Lower leg skin (tissue), 4 donors: ENCODE measurements at regions not wholly inside any gene's neighbourhood (a gene's known extent, or its start where the extent isn't known, plus 50 kb on each side); places are given as distances from the start of the nearest gene placed in this dataset.

ENCODE experiments used
- DNase-seq, 2 donors: peaks; one replicate each; pipeline ENCODE4 v3.0.0-alpha.2; 2019; ENCODE audit warnings: low spot score in 2 of 2
- H3K4me3 ChIP-seq: fragments of 200-600 bp; sonication (generic); 2 replicates; pipeline ENCODE4 v1.5.1; 2017; ENCODE audit warnings: mild to moderate bottlenecking, low read depth; ENCODE audit not compliant: poor library complexity, severe bottlenecking
- POLR2A ChIP-seq, 2 donors: fragments of 450-650 bp; IDR thresholded peaks; one replicate each; pipeline ENCODE4 v1.6.1; 2016 to 2017; ENCODE audit warnings: antibody characterized with exemption in 2 of 2, mild to moderate bottlenecking in 1 of 2, moderate library complexity in 1 of 2
- WGBS, 2 donors: methylation state at CpG; one replicate each; pipeline ENCODE4 v1.1.5; 2018; 5-methylcytosine and 5-hydroxymethylcytosine counted together
- intact Hi-C: fragments of 100-400 bp; cut with DNase I; formaldehyde crosslinking; loops from one replicate; pipeline ENCODE4 v1.15.0; 2023; ENCODE audit warnings: low total_unique reads
- TF ChIP-seq, protein P1 (sequence below), 3 donors: fragments of 450-650 bp; IDR thresholded peaks; one replicate each; pipeline ENCODE4 v1.5.1; 2016; ENCODE audit warnings: antibody characterized with exemption in 3 of 3, mild to moderate bottlenecking in 3 of 3, moderate library complexity in 2 of 3

DNA sequence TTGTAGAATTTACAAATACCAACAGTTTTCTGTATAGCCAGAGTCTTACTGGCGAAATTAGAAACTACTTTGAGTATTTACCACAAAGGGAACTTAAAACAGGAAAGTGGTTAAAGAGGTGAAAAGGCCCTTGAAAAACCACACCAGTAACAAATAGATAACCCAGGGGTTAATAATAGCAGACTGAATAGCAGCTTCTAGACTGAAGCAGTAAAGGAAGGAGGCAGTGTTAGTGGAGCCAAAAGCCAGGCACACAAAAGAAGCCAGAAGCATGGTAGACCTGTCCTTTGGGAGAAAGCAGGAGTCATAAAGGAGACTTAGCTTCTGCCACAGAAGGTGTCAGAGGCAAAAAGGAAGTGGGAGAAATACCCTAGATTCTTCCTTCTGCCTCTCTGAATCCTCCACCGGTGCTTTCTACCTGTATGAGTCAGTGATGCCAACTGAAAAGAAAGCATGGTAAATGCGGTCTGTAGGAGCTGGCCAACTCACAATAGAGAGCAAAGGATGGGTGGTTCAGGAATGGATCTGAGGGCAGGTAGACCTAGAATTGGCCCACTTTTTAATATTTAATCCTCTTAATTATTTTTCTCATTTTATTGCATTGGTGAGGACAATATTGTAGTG, 97.3 kb downstream of the ARL6IP6 start:
- no peak for TF ChIP-seq POLR2A (IDR thresholded peaks at IDR 0.05)
- TF ChIP-seq, protein P1, sequence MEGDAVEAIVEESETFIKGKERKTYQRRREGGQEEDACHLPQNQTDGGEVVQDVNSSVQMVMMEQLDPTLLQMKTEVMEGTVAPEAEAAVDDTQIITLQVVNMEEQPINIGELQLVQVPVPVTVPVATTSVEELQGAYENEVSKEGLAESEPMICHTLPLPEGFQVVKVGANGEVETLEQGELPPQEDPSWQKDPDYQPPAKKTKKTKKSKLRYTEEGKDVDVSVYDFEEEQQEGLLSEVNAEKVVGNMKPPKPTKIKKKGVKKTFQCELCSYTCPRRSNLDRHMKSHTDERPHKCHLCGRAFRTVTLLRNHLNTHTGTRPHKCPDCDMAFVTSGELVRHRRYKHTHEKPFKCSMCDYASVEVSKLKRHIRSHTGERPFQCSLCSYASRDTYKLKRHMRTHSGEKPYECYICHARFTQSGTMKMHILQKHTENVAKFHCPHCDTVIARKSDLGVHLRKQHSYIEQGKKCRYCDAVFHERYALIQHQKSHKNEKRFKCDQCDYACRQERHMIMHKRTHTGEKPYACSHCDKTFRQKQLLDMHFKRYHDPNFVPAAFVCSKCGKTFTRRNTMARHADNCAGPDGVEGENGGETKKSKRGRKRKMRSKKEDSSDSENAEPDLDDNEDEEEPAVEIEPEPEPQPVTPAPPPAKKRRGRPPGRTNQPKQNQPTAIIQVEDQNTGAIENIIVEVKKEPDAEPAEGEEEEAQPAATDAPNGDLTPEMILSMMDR (IDR thresholded peaks at IDR 0.05), result no peak
- H3K4me3 ChIP-seq, result no peak overlapping the region
- intact Hi-C loops, result no loop called here
- 89 to 95% methylated on average over 3 of the region's 3 CpGs for whole genome bisulfite sequencing, 2 donors
- no peak for DNase-seq

DNA sequence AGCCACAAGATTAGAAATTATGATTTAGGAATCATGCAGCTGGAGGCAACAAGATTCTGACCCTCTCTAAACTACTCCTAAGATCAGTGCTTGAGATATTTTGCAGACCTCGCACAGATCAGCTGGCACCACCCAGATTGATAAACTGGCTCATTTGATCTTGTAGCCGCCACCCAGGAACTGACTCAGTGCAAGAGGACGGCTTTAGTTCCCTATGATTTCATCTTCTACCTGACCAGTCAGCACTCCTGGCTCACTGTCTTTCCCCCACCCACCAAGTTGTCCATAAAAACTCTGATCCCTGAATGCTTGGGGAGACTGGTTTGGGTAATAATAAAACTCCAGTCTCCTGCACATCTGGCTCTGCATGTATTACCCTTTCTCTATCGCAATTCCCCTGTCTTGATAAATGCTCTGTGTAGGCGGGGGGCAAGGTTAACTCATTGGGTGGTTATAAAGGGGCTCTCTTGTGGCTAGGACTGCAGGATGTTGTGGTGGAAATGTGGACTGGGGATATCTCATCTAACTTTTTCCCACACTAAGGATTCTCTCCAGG, 96.1 kb downstream of the ARL6IP6 start:
- TF ChIP-seq, protein P1 (IDR thresholded peaks at IDR 0.05), result no peak
- TF ChIP-seq POLR2A (IDR thresholded peaks at IDR 0.05), result no peak
- 48 to 64% methylated on average over 5 of the region's 5 CpGs for WGBS, 2 donors
- DNase-seq, result no peak
- H3K4me3 ChIP-seq, result no peak overlapping the region
- intact Hi-C loops, result no loop called here

DNA sequence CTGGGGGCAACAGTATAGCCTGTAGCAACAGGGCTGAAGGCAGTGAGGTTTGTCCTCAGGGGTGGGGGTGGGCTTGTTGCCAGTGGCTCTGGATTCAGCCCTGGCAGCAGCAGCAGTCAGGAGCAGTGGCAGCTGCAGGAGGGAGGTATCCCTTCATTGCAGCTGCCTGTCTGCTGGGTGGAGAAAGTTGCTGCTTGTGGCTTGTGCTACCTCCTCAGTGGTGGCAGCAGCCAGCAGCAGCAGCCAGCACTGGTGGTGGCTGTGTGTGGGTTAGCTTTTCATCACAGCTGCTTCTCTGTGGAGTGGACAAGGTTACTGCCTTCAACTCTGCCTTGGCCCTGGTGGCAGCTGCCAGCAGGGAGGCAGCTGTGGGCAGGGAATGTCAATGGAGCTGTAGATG, 94.9 kb downstream of the ARL6IP6 start:
- H3K4me3 ChIP-seq, result no peak overlapping the region
- intact Hi-C loops, result no loop called here
- DNase-seq, result no peak
- no peak for TF ChIP-seq POLR2A (IDR thresholded peaks at IDR 0.05)
- TF ChIP-seq, protein P1 (IDR thresholded peaks at IDR 0.05), result no peak
